IMR-90 (cell line): ENCODE measurements at regions not wholly inside any gene's neighbourhood (a gene's known extent, or its start where the extent isn't known, plus 50 kb on each side); places are given as distances from the start of the nearest gene placed in this dataset.

ENCODE experiments used
- ATAC-seq: fragments of 200-7000 bp; cut with Tn5 transposase; 2 replicates; pipeline ENCODE4 v1.9.1; 2020; ENCODE audit warnings: low read depth, mild to moderate bottlenecking, moderate library complexity
- BruUV-seq: library from RNA; stranded (reverse); fragments of 400-500 nt; replicated peaks from 2 replicates; lab custom pipeline; 2021; lab: Mats Ljungman, UMichigan
- CTCF ChIA-PET: fragments of 300-600 bp; formaldehyde crosslinking; extraction: SDS; loops from one replicate; lab custom pipeline; 2021; ENCODE audit warnings: antibody characterized with exemption; lab: Yijun Ruan, JAX
- POLR2A ChIA-PET: fragments of 300-600 bp; sonication (Branson Sonifier 250); formaldehyde crosslinking; loops from one replicate; lab custom pipeline; 2022; ENCODE audit warnings: antibody characterized with exemption; ENCODE audit not compliant: unreplicated experiment; lab: Charles Lee
- DNase-seq: peaks from one replicate; pipeline ENCODE4 v3.0.0; 2013
- H2AFZ ChIP-seq: replicated peaks from 2 replicates; pipeline ENCODE3; 2013; ENCODE audit warnings: low read length, mild to moderate bottlenecking; ENCODE audit not compliant: poor library complexity
- H2AK5ac ChIP-seq: 2 replicates; pipeline ENCODE4 v1.6.1; 2013; ENCODE audit warnings: low read depth, low read length, inconsistent platforms
- H2AK9ac ChIP-seq: replicated peaks from 2 replicates; pipeline ENCODE3; 2013; ENCODE audit warnings: mild to moderate bottlenecking, low read depth, low read length, moderate library complexity; ENCODE audit not compliant: poor library complexity
- H2BK120ac ChIP-seq: 2 replicates; pipeline ENCODE4 v1.6.1; 2013; ENCODE audit warnings: low read depth, low read length, inconsistent platforms
- H2BK15ac ChIP-seq: 3 replicates; pipeline ENCODE4 v1.6.1; 2013; ENCODE audit warnings: low read depth, low read length, inconsistent platforms
- H2BK20ac ChIP-seq: 2 replicates; pipeline ENCODE4 v1.6.1; 2013; ENCODE audit warnings: low read depth, mild to moderate bottlenecking, inconsistent platforms, low read length, moderate library complexity
- H2BK5ac ChIP-seq: 2 replicates; pipeline ENCODE4 v1.6.1; 2013; ENCODE audit warnings: mild to moderate bottlenecking, low read depth, low read length, inconsistent platforms; ENCODE audit not compliant: poor library complexity, severe bottlenecking
- H3K14ac ChIP-seq: replicated peaks from 2 replicates; pipeline ENCODE4 v1.6.1; 2013; ENCODE audit warnings: low read depth, low read length, inconsistent platforms
- H3K18ac ChIP-seq: 2 replicates; pipeline ENCODE4 v1.6.1; 2013; ENCODE audit warnings: low read depth, low read length, control low read depth
- H3K23ac ChIP-seq: 2 replicates; pipeline ENCODE4 v1.6.1; 2013; ENCODE audit warnings: low read depth, low read length, inconsistent platforms
- H3K27ac ChIP-seq: 2 replicates; pipeline ENCODE4 v1.5.1; 2013; ENCODE audit warnings: mild to moderate bottlenecking, control low read depth, low read length; ENCODE audit not compliant: insufficient read depth
- H3K27me3 ChIP-seq: 2 replicates; pipeline ENCODE4 v1.6.1; 2013; ENCODE audit warnings: low read length; ENCODE audit not compliant: control insufficient read depth, insufficient read depth
- H3K36me3 ChIP-seq: 2 replicates; pipeline ENCODE4 v1.6.1; 2013; ENCODE audit warnings: low read length, mixed read lengths; ENCODE audit not compliant: control insufficient read depth, insufficient read depth
- H3K4ac ChIP-seq: 2 replicates; pipeline ENCODE4 v1.6.1; 2013; ENCODE audit warnings: low read depth, low read length, inconsistent platforms
- H3K4me1 ChIP-seq: 2 replicates; pipeline ENCODE4 v1.6.1; 2013; ENCODE audit warnings: low read length, mixed read lengths; ENCODE audit not compliant: control insufficient read depth, insufficient read depth
- H3K4me2 ChIP-seq: 2 replicates; pipeline ENCODE4 v1.6.1; 2013; ENCODE audit warnings: low read depth, mild to moderate bottlenecking, control low read depth, low read length, moderate library complexity
- H3K4me3 ChIP-seq: 2 replicates; pipeline ENCODE4 v1.5.1; 2013; ENCODE audit warnings: low read depth, mild to moderate bottlenecking, control low read depth, low read length, moderate library complexity; ENCODE audit not compliant: insufficient read depth
- H3K56ac ChIP-seq: 2 replicates; pipeline ENCODE4 v1.6.1; 2013; ENCODE audit warnings: low read length, inconsistent platforms; ENCODE audit not compliant: insufficient read depth; ENCODE audit errors: extremely low read depth
- H3K79me1 ChIP-seq, 2 experiments: 2 replicates each; pipeline ENCODE4 v1.6.1; 2013; ENCODE audit warnings: low read length in 2 of 2, inconsistent platforms in 1 of 2, low read depth in 1 of 2
- H3K9ac ChIP-seq: 2 replicates; pipeline ENCODE4 v1.6.1; 2013; ENCODE audit warnings: low read depth, low read length, control low read depth
- H3K9me1 ChIP-seq: 2 replicates; pipeline ENCODE4 v1.6.1; 2013; ENCODE audit warnings: low read length, inconsistent platforms; ENCODE audit not compliant: insufficient read depth
- H3K9me3 ChIP-seq: 2 replicates; pipeline ENCODE4 v1.6.1; 2013; ENCODE audit warnings: low read length; ENCODE audit not compliant: control insufficient read depth, insufficient read depth
- H4K20me1 ChIP-seq: 2 replicates; pipeline ENCODE4 v1.6.1; 2013; ENCODE audit warnings: low read length, inconsistent platforms; ENCODE audit not compliant: insufficient read depth
- H4K5ac ChIP-seq: 2 replicates; pipeline ENCODE4 v1.6.1; 2013; ENCODE audit warnings: mild to moderate bottlenecking, low read depth, low read length, control low read depth
- H4K8ac ChIP-seq, 2 experiments: 2 replicates each; pipeline ENCODE4 v1.6.1; 2013; ENCODE audit warnings: low read depth in 2 of 2, low read length in 2 of 2, control low read depth in 1 of 2, inconsistent platforms in 1 of 2
- H4K91ac ChIP-seq: 2 replicates; pipeline ENCODE4 v1.6.1; 2013; ENCODE audit warnings: low read depth, low read length, inconsistent platforms; ENCODE audit not compliant: insufficient read depth
- CEBPB ChIP-seq: IDR thresholded peaks from 2 replicates; pipeline ENCODE4 v1.6.1; 2012; ENCODE audit warnings: low read depth, low read length, improper control_type of control experiment
- RCOR1 ChIP-seq: IDR thresholded peaks from 2 replicates; pipeline ENCODE4 v1.6.1; 2012; ENCODE audit warnings: mild to moderate bottlenecking, low read length, improper control_type of control experiment; ENCODE audit not compliant: insufficient replicate concordance
- WGBS, 2 experiments: methylation state at CpG; one replicate each; pipeline versions ENCODE4 v1.1.5 to v1.1.7; 2013; ENCODE audit warnings: missing lambda C conversion rate in 2 of 2; ENCODE audit not compliant: insufficient read length in 1 of 2; ENCODE audit errors: extremely low coverage in 2 of 2; 5-methylcytosine and 5-hydroxymethylcytosine counted together
- dilution Hi-C: fragments of 300-500 bp; cut with HindIII; formaldehyde crosslinking; loops from one replicate; pipeline ENCODE4 v1.14.3; 2018; ENCODE audit warnings: low sequenced_read_pairs; ENCODE audit not compliant: unreplicated experiment
- in situ Hi-C: fragments of 300-500 bp; cut with MboI; formaldehyde crosslinking; loops from 3 replicates; pipeline ENCODE4 v1.14.3; 2019; ENCODE audit warnings: low sequenced_read_pairs, inconsistent platforms, mixed read lengths
- intact Hi-C: fragments of 100-400 bp; cut with micrococcal nuclease; formaldehyde crosslinking; loops from 2 replicates; pipeline ENCODE4 v1.10.0; 2022

- no peak overlapping the region for H3K18ac ChIP-seq
- in situ Hi-C loops (no loop called here), intact Hi-C loops (no loop called here), dilution Hi-C loops (no loop called here)
- no peak for DNase-seq
- WGBS, 2 experiments = no CpG with 5 or more reads among the region's 15 CpGs
- H4K5ac ChIP-seq = no peak overlapping the region
- no peak overlapping the region for H2BK20ac ChIP-seq
- no peaks in the 10 kb centered on the region for H3K36me3 ChIP-seq
- H3K79me1 ChIP-seq = no peaks in the 10 kb centered on the region
- H3K23ac ChIP-seq = no peak overlapping the region
- H4K91ac ChIP-seq = no peak overlapping the region
- no peak overlapping the region for H2AK5ac ChIP-seq
- ATAC-seq = no peak
- CTCF ChIA-PET = no interaction called here
- TF ChIP-seq RCOR1 (no peak), CEBPB (no peak)
- H3K56ac ChIP-seq = no peak overlapping the region
- no peak overlapping the region for H2BK15ac ChIP-seq
- no peak overlapping the region for H2BK5ac ChIP-seq
- peaks cover 12% of the 10 kb centered on the region for H3K9me3 ChIP-seq
- BruUV-seq = no TSS peak
- H3K4me2 ChIP-seq = no peak overlapping the region
- no peaks in the 10 kb centered on the region for H3K4me1 ChIP-seq
- H3K27ac ChIP-seq = no peak overlapping the region
- POLR2A ChIA-PET = no interaction called here
- H3K14ac ChIP-seq = no peak overlapping the region
- no peaks in the 10 kb centered on the region for H3K9me1 ChIP-seq
- no peak overlapping the region for H2BK120ac ChIP-seq
- no peak overlapping the region for H3K9ac ChIP-seq
- H3K4ac ChIP-seq = no peak overlapping the region
- no peak overlapping the region for H2AFZ ChIP-seq
- no peak overlapping the region for H4K8ac ChIP-seq
- H3K27me3 ChIP-seq = no peaks in the 10 kb centered on the region
- no peaks in the 10 kb centered on the region for H4K20me1 ChIP-seq
- no peak overlapping the region for H2AK9ac ChIP-seq
- no peak overlapping the region for H3K4me3 ChIP-seq
Measured at GRCh38 chr16:35732046-35732810, 2272.8 kb downstream of the TP53TG3F start.
